ENCODE measurements at regions not wholly inside any gene's neighbourhood (a gene's known extent, or its start where the extent isn't known, plus 50 kb on each side); places are given as distances from the start of the nearest gene placed in this dataset.

- intact Hi-C loops (cut with DNase I, micrococcal nuclease) = no loop called here
- Mint-ChIP-seq H3K4me3 (no peak overlapping the region), H3K9me3 (no peaks in the 10 kb centered on the region), H3K4me1 (ENCODE audit: low read depth) (no peaks in the 10 kb centered on the region), H3K27ac (no peak overlapping the region), H3K27me3 (peaks cover 26% of the 10 kb centered on the region), H3K36me3 (ENCODE audit: low read depth) (no peaks in the 10 kb centered on the region)
- Histone ChIP-seq H3K4me1 (ENCODE audit: insufficient read depth, low read length) (no peaks in the 10 kb centered on the region), H3K36me3 (ENCODE audit: insufficient read depth, low read length) (no peaks in the 10 kb centered on the region), H3K4me3 (ENCODE audit: low read length) (no peak overlapping the region), H3K27me3 (ENCODE audit: control insufficient read depth in 1 of 2, insufficient read depth in 2 of 2, low read length in 2 of 2) (peaks cover 5% of the 10 kb centered on the region in 2 experiments), H3K9me3 (ENCODE audit: control insufficient read depth in 1 of 2, insufficient read depth in 1 of 2, low read length in 2 of 2) (no peaks in the 10 kb centered on the region), H3K27ac (ENCODE audit: low read depth in 1 of 2, low read length in 2 of 2) (no peak overlapping the region)
- ATAC-seq (ENCODE audit: poor library complexity) (no peak), DNase-seq (no peak)
- TF ChIP-seq CTCF (IDR thresholded peaks at IDR 0.05) = no peak
- ChIA-PET POLR2A (no interaction called here), CTCF (no interaction called here)
Observed at GRCh38 chr18:8997634-8998033, 104.9 kb upstream of the NDUFV2 start.

GRCh38 chr18:8998481-8999217 lies 103.8 kb upstream of the NDUFV2 start:
- H3K27ac Mint-ChIP-seq = no peak overlapping the region
- CTCF ChIA-PET = interaction anchor here (1.3 kb wide), 1 partner anchor 11 kb away, joined by 4 read pairs; no protein-coding TSS in a partner anchor
- POLR2A ChIA-PET = no interaction called here
- DNase-seq = no peak
- Histone ChIP-seq H3K27me3 (ENCODE audit: control insufficient read depth in 1 of 2, insufficient read depth in 2 of 2, low read length in 2 of 2) (peaks cover 5% of the 10 kb centered on the region in 2 experiments), H3K36me3 (ENCODE audit: insufficient read depth, low read length) (no peaks in the 10 kb centered on the region), H3K27ac (ENCODE audit: low read depth in 1 of 2, low read length in 2 of 2) (no peak overlapping the region), H3K9me3 (ENCODE audit: control insufficient read depth in 1 of 2, insufficient read depth in 1 of 2, low read length in 2 of 2) (peaks cover 0 to 8% of the 10 kb centered on the region in 2 experiments), H3K4me1 (ENCODE audit: insufficient read depth, low read length) (no peaks in the 10 kb centered on the region), H3K4me3 (ENCODE audit: low read length) (no peak overlapping the region)
- no peak for TF ChIP-seq CTCF (IDR thresholded peaks at IDR 0.05)
- no peak overlapping the region for H3K4me3 Mint-ChIP-seq
- ATAC-seq (ENCODE audit: poor library complexity) = no peak
- no peaks in the 10 kb centered on the region for H3K4me1 Mint-ChIP-seq (ENCODE audit: low read depth)
- intact Hi-C loops (cut with DNase I, micrococcal nuclease) = no loop called here
- no peaks in the 10 kb centered on the region for H3K36me3 Mint-ChIP-seq (ENCODE audit: low read depth)
- peaks cover 20% of the 10 kb centered on the region for H3K27me3 Mint-ChIP-seq
- H3K9me3 Mint-ChIP-seq = peaks cover 2% of the 10 kb centered on the region

GRCh38 chr18:8999872-9000271 lies 102.6 kb upstream of the NDUFV2 start:
- H3K27me3 ChIP-seq (ENCODE audit: control insufficient read depth in 1 of 2, insufficient read depth in 2 of 2, low read length in 2 of 2) = peaks cover 5% of the 10 kb centered on the region in 2 experiments
- Mint-ChIP-seq H3K27ac (no peak overlapping the region), H3K4me1 (ENCODE audit: low read depth) (no peaks in the 10 kb centered on the region), H3K9me3 (peaks cover 2% of the 10 kb centered on the region), H3K4me3 (no peak overlapping the region), H3K27me3 (peaks cover 24% of the 10 kb centered on the region), H3K36me3 (ENCODE audit: low read depth) (no peaks in the 10 kb centered on the region)
- H3K4me1 ChIP-seq (ENCODE audit: insufficient read depth, low read length) = no peaks in the 10 kb centered on the region
- TF ChIP-seq CTCF (IDR thresholded peaks at IDR 0.05) = no peak
- CTCF ChIA-PET = interaction anchor here (1.3 kb wide), 1 partner anchor 10 kb away, joined by 4 read pairs; no protein-coding TSS in a partner anchor
- POLR2A ChIA-PET = no interaction called here
- no peak overlapping the region for H3K27ac ChIP-seq (ENCODE audit: low read depth in 1 of 2, low read length in 2 of 2)
- H3K36me3 ChIP-seq (ENCODE audit: insufficient read depth, low read length) = no peaks in the 10 kb centered on the region
- peaks cover 4 to 9% of the 10 kb centered on the region in 2 experiments for H3K9me3 ChIP-seq (ENCODE audit: control insufficient read depth in 1 of 2, insufficient read depth in 1 of 2, low read length in 2 of 2)
- ATAC-seq (ENCODE audit: poor library complexity) (no peak), DNase-seq (no peak)
- intact Hi-C loops (cut with DNase I, micrococcal nuclease) = loop anchor here in 1 of 2 experiments (10.0 kb wide), 1 partner anchor 65 kb away; no protein-coding TSS in a partner anchor
- no peak overlapping the region for H3K4me3 ChIP-seq (ENCODE audit: low read length)
